NCI-H526 (cell line): ENCODE measurements at regions not wholly inside any gene's neighbourhood (a gene's known extent, or its start where the extent isn't known, plus 50 kb on each side); places are given as distances from the start of the nearest gene placed in this dataset.

Source experiments
- DNase-seq, 2 experiments: peaks; one replicate each; lab custom pipeline; 2025; lab: John Stamatoyannopoulos, UW

DNA sequence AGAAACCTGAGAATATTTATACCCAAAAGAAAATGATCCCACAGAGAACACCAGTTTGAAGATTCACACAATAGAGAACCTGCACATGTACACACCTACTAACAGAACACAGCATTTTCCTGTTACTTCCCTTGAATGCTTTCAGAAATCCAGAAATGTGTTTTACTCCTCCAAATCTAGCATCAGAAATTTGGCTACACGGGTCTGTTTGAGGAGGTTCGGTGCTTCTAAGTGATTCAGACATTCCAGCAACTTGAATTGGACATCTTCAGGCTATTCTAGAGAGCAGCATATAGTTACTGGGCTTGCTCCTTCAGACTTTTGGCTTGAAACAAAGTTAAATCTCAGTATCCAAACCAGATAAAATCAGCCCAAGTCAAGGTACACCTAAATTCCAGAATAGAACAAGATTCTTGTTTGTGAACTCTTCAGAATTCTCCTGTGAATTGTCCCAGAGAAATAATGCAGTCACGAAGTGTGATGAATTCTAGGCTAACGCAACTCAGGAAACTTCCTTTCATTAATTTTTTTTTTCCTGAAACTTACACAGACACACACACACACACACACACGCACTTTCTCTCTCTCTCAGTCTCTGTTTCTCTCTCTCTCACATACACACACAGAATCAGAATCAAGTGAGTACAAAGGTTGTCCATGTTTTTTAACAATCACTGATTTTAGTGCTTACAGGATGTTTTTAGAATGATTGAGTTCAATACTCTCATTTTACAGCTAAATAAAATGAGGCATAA, 278.4 kb upstream of the SNX7 start:
- no peak for DNase-seq

DNA sequence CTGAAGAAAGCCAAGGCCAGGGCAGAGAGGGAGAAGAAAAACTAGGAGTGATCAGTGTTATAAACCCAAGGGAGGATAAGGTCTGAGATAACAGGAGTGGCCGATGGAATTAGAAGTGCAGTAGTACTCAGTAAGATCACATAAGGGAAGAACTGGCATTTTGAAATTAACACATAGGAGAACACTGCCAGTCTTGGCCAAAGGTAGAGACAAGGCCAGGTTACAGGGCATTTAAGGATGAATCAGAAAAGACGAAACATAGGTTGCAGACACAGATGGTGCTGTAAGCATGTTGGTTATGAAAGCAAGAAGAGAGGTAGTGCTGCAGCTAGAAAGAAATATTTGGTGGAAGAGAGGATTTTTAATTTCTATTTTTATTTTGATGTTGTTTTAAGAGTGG, 278.9 kb upstream of the SNX7 start:
- no peak for DNase-seq

DNA sequence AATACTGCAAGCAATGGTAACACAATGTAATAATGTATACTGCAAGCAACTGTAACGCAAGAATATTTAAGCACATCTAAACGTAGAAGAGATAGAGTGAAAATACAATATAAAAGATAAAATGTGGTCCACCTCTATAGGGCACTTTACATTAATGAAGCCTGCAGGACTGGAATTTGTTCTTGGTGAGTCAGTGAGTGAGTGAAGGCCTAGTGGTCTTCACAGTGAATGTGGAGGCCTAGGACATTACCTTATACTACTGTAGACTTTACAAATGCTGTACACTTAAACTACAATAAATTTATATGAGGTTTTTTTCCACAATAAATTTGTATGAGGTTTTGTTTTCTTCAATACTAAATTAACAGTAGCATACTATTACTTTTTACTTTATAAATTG, 287.4 kb upstream of the SNX7 start:
- no peak for DNase-seq

GRCh38 chr1:98373056-98373455, 288.5 kb upstream of the SNX7 start:
- DNase-seq, result no peak

- no peak for DNase-seq
Observed at GRCh38 chr1:98371764-98372163, 289.8 kb upstream of the SNX7 start.

DNA sequence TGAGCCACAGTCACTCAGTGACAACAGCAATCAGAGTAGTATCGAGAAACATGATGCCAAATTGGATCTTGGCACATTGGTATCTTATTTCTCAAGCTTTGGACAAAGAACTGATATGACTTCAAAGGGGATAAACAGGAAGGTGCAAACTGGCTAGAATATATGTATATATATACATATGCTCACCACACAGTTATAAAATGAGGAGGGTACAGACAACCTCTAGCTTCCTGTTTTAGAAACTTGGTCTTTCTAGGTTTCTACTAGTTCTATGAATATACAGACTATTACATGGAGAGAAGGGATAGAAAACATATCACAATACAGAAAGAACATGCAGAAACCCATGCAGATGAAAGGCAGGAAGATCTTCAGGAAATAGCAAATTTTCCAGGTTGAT, 292.1 kb upstream of the SNX7 start:
- no peak for DNase-seq

DNA sequence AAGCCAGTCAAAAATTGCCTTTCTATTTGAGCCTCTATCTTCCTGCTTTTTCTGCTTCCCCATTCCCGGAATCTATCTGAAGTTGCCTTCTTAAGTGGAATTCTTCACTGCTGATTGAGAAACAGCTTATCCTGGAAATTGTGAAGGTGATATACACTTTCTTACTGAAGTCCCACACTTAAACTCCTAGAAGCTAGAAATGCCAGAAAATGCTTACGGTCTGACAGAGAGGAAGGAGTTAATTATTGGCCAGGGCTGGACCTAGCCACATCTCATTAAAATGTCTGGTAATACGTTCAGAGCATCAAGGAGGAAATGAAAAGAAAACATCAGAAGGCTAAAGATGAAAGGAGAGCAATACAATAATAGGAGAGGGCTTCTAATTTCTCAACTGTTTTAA, 292.5 kb upstream of the SNX7 start:
- no peak for DNase-seq

DNA sequence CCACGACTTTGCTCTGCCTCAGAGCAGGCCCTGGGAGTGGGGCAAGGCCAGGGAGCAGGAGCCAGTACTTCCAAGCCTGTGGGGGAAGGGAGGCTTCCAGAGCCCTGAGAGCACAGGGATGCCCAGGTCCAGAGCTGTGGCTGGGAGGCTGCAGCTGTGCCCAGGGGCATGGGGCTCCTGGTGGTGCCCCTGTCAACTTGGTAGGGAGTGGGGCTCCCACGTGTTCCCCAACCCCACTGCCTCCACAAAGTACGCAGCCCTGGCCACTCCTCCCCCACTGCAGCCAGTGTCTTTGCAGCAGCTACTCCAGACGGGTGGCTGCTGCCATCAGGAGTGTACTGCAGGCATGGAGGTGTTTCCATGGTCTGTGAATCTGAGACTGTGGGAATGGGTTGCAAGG, 294.1 kb upstream of the SNX7 start:
- DNase-seq, result no peak

DNA sequence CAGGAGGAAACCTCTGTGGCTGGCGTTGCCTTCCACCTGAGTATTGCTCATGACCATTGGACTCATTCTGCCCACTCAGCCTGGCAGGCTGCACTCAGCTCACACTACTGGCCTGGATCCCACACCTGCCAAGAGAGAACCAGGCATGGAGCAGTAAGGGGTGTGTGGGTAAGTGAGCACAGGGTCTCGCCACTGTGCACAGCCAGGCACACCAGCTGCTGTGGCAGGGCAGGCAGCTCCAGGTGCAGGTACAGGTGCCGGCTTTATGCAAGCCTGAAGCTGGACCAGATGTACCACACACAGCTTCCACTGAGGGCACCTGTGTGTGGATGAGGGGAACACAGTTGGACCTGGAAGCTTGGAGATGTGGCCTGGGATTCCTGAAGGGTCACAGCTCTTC, 295.2 kb upstream of the SNX7 start:
- no peak for DNase-seq

DNA sequence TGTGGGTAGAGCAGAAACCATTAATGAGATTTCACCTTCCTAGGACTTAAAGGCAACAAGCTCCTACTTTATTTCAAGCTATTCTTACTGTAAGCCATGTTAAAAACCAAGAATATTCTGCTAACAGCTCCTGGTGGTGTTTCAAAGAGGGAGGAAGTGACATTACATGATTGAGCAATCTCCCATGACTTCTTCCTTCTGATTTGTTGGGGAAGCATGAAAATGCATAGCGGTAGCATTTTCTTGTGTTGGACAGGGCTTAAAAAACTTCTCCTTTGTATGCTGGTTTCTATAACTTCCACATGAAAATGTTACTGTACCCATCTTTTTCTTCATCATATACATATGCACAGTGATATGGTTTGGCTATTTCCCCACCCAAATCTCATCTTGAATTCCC, 297.0 kb upstream of the SNX7 start:
- DNase-seq, result no peak

DNA sequence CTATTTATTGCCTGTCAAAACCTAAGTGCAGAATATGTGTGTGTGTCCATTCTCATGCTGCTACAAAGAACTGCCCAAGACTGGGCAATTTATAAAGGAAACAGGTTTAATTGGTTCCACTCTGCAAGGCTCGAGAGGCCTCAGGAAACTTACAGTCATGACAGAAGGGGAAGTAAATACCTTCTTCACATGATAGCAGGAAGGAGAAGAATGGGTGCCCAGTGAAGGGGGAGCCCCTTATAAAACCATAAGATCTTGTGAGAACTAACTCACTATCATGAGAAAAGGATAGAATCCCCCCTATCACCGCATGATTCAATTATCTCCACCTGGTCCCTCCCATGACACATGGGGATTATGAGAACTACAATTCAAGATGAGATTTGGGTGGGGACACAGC, 300.7 kb upstream of the SNX7 start:
- DNase-seq, result no peak

GRCh38 chr1:98355656-98356383, 305.7 kb upstream of the SNX7 start:
- no peak for DNase-seq

DNA sequence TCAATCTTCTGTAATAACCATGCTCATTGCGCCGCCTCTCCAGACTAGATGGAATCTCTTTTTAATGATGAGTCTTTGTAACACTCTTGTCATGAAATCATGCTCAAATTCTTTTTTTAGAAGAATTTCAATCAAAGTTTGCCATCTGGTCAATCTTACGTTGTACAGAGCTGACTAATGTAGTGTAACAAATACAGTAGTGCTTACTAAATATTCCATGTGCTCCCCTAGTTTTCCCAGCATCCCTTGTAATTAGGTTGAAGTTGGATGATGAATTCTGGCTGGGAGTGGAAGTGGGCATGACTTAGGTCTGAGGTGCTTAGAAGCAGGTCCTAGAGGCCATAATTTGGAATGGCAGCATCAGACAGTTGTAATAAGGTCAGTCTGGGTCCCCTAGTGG, 309.1 kb upstream of the SNX7 start:
- no peak for DNase-seq

- DNase-seq, result no peak
Observed at GRCh38 chr1:98351561-98351960, 310.0 kb upstream of the SNX7 start.

- DNase-seq, result no peak
Observed at GRCh38 chr1:98345417-98345816, 316.1 kb upstream of the SNX7 start.

- no peak for DNase-seq
Observed at GRCh38 chr1:98344731-98345130, 316.8 kb upstream of the SNX7 start.

GRCh38 chr1:98342566-98342965, 319.0 kb upstream of the SNX7 start:
- no peak for DNase-seq

DNA sequence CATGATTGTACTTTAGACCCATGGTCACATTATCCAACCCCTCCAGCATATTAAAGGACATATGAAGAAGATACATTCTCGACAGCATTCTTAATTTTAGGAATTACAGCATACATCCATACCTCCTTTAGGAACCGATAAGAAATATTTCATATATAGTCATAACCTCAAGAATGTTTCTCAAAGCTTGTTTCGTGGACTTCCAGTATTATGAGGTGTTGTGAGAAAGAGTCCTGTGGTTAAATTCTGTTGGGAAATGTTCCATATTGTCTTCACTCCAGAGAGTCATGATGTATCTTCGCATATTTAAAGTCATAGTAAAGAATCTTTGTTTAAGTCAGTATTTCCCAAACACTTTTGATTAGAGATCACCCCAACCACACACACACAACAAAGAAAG, 321.0 kb upstream of the SNX7 start:
- DNase-seq, result no peak

GRCh38 chr1:98336472-98337083, 324.9 kb upstream of the SNX7 start:
- DNase-seq, result no peak

- DNase-seq, result no peak
Observed at GRCh38 chr1:98333936-98334335, 327.6 kb upstream of the SNX7 start.

- DNase-seq, result no peak
Observed at GRCh38 chr1:98333406-98333805, 328.1 kb upstream of the SNX7 start.

DNA sequence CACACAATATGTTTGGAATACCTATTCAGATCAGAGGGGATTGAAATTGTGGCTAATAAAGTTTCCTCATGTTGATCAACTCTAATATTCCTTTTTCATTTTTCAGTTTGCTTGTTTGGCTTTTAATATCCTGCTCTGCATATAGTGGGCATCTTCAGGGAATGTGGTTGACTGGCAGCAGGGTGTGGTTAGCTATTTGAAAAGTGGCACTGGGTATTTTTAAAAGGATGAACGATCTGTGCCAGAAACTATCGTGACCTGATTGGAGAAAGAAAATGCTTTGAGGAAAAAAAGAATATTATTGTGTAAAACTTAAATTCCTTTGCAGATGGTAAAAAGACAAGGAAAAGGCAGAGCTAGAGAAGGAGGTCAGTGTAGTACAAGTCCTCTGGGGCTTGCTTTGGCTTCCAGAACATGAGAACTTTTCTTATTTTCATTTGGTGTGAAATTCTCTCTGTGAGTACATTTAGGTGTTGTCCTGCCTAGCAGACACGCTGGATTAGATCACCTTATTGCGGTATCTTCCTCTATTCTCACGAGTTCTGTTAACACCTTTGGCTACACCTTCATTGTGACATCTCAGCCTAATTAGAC, 329.7 kb upstream of the SNX7 start:
- DNase-seq, result no peak

- DNase-seq, result no peak
Observed at GRCh38 chr1:98331243-98331642, 330.3 kb upstream of the SNX7 start.
